Progenitor cell of endocrine pancreas (in vitro differentiated cells): ENCODE measurements at regions not wholly inside any gene's neighbourhood (a gene's known extent, or its start where the extent isn't known, plus 50 kb on each side); places are given as distances from the start of the nearest gene placed in this dataset.

Experiments
- DNase-seq: peaks from one replicate; pipeline ENCODE4 v3.0.0; 2021; ENCODE audit warnings: low spot score; ENCODE audit not compliant: unreplicated experiment
- H3K27ac Mint-ChIP-seq: 2 replicates; pipeline ENCODE4 v1.8.0; 2021; ENCODE audit warnings: mild to moderate bottlenecking, moderate library complexity, mixed read lengths
- H3K27me3 Mint-ChIP-seq: 2 replicates; pipeline ENCODE4 v1.8.0; 2021; ENCODE audit warnings: mixed read lengths
- H3K36me3 Mint-ChIP-seq: 2 replicates; pipeline ENCODE4 v1.8.0; 2022; ENCODE audit warnings: mixed read lengths; ENCODE audit not compliant: insufficient read depth
- H3K4me1 Mint-ChIP-seq: 2 replicates; pipeline ENCODE4 v1.8.0; 2021; ENCODE audit warnings: low read depth, mixed read lengths
- H3K4me3 Mint-ChIP-seq: 2 replicates; pipeline ENCODE4 v1.8.0; 2021; ENCODE audit warnings: low read depth, mild to moderate bottlenecking, moderate library complexity, mixed read lengths
- H3K9me3 Mint-ChIP-seq: 2 replicates; pipeline ENCODE4 v1.8.0; 2021; ENCODE audit warnings: low read depth, mixed read lengths
- CTCF ChIP-seq: fragments of 200-600 bp; sonication (generic); IDR thresholded peaks from one replicate; pipeline ENCODE4 v1.5.0; 2021; ENCODE audit warnings: antibody characterized with exemption, mild to moderate bottlenecking; ENCODE audit not compliant: unreplicated experiment

GRCh38 chr6:4350567-4351519 lies 215.5 kb upstream of the ECI2 start:
- H3K27me3 Mint-ChIP-seq: peaks cover 43% of the 10 kb centered on the region
- no peak for DNase-seq
- H3K27ac Mint-ChIP-seq: no peak overlapping the region
- no peak for TF ChIP-seq CTCF
- H3K4me3 Mint-ChIP-seq: no peak overlapping the region
- no peaks in the 10 kb centered on the region for H3K4me1 Mint-ChIP-seq
- no peaks in the 10 kb centered on the region for H3K9me3 Mint-ChIP-seq
- H3K36me3 Mint-ChIP-seq: no peaks in the 10 kb centered on the region

DNA sequence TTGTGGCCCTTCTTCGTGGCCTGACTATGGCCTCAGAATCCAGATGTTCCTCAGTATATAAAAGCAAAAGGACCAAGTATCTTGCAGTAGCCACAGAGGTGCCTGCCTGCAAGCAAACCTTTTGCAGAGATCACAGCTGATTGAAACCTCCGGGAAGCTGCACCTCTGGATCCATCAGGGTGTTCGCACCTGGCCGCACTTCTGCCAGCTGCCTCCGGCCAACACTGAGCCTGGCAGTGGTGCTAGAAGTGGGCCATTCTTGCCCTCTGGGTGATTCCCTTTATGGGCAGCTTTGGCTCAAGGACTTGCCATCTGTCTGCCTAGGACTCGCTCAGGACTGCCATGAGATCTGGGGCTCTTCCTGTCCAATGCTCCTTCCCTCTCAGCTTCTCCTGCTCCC lies 214.6 kb upstream of the ECI2 start:
- TF ChIP-seq CTCF: no peak
- no peaks in the 10 kb centered on the region for H3K36me3 Mint-ChIP-seq
- DNase-seq: no peak
- H3K4me1 Mint-ChIP-seq: no peaks in the 10 kb centered on the region
- no peak overlapping the region for H3K4me3 Mint-ChIP-seq
- peaks cover 46% of the 10 kb centered on the region for H3K27me3 Mint-ChIP-seq
- no peaks in the 10 kb centered on the region for H3K9me3 Mint-ChIP-seq
- H3K27ac Mint-ChIP-seq: no peak overlapping the region

DNA sequence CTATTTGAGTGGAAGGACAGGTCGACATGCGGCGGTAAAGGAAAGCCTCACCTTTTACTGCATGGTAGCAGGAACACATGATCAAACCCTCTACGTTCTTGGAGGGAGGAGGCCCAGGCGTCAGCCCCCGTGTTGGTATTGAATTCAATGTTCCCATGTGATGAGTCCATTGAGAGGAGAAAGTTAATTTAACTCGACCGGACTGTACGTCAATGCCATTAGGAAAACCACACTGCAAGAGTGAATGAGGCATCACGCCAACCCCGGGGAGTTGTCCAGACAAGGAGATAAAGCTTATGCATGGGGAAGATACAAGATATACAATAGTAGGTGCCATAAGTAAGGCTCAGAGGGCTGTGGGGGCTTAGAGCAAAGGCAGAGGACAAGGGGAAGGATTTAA lies 213.9 kb upstream of the ECI2 start:
- Mint-ChIP-seq H3K4me3 (no peak overlapping the region), H3K36me3 (no peaks in the 10 kb centered on the region), H3K4me1 (no peaks in the 10 kb centered on the region), H3K27me3 (peaks cover 46% of the 10 kb centered on the region), H3K9me3 (no peaks in the 10 kb centered on the region), H3K27ac (no peak overlapping the region)
- no peak for TF ChIP-seq CTCF
- DNase-seq: no peak

- no peak for TF ChIP-seq CTCF
- H3K4me1 Mint-ChIP-seq: no peaks in the 10 kb centered on the region
- DNase-seq: no peak
- H3K27me3 Mint-ChIP-seq: peaks cover 46% of the 10 kb centered on the region
- H3K4me3 Mint-ChIP-seq: no peak overlapping the region
- no peaks in the 10 kb centered on the region for H3K36me3 Mint-ChIP-seq
- no peak overlapping the region for H3K27ac Mint-ChIP-seq
- no peaks in the 10 kb centered on the region for H3K9me3 Mint-ChIP-seq
These were observed 213.2 kb upstream of the ECI2 start for GRCh38 chr6:4348462-4349112.

GRCh38 chr6:4347877-4348276 lies 212.5 kb upstream of the ECI2 start:
- H3K27me3 Mint-ChIP-seq: peaks cover 48% of the 10 kb centered on the region
- DNase-seq: no peak
- no peak for TF ChIP-seq CTCF
- H3K9me3 Mint-ChIP-seq: no peaks in the 10 kb centered on the region
- no peak overlapping the region for H3K27ac Mint-ChIP-seq
- H3K4me1 Mint-ChIP-seq: no peaks in the 10 kb centered on the region
- no peak overlapping the region for H3K4me3 Mint-ChIP-seq
- no peaks in the 10 kb centered on the region for H3K36me3 Mint-ChIP-seq
